T47D (cell line): ENCODE measurements at regions not wholly inside any gene's neighbourhood (a gene's known extent, or its start where the extent isn't known, plus 50 kb on each side); places are given as distances from the start of the nearest gene placed in this dataset.

Experiments used
- DNase-seq, 2 experiments: peaks; one replicate each; pipeline versions ENCODE4 v3.0.0 to v3.0.0-alpha.2; 2011 to 2012; ENCODE audit warnings: low read depth in 1 of 2, low spot score in 1 of 2
- JUND ChIP-seq: IDR thresholded peaks from 2 replicates; pipeline ENCODE4 v1.6.1; 2012; ENCODE audit warnings: low read depth
- in situ Hi-C: cut with HindIII; loops from 2 replicates; pipeline ENCODE4 v1.10.0; 2016; ENCODE audit warnings: low sequenced_read_pairs, low pct_unique_long_range_greater_than_20kb

DNA sequence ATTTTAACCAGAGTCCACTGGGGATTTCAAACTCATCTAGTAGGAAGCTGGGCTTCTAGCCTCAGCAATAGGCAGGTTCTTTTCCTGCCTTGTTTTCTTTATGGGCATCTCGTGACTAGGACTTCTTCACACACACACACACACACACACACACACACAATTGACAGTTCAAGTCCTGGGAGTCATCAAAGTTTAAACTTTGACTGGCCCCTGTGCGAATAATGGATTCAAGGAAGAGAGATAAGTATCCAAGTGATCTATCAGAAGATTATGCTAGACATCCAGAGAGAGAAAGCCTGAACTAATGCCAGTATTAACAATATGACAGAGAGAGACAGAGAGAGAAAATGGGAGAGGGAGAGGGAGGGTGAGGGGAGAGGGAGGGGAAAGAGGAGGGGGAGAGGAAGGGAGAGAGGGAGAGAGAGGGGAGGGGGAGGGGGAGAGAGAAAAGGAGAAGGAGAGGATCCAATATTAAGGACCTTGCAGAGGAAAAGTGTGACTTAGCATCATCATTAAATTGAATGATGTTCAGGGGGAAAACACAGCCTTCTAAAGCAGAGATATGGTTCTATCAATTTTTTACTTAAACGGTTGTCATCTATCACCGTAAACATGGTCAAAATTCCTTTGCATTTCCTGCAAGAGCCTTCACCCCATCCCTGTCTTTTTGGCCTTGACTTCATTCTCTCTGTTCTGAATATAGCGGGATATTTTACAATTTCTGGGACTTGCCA is 327.6 kb upstream of the ZEB2 start:
- no peak for DNase-seq
- in situ Hi-C loops = no loop called here
- no peak for TF ChIP-seq JUND

DNA sequence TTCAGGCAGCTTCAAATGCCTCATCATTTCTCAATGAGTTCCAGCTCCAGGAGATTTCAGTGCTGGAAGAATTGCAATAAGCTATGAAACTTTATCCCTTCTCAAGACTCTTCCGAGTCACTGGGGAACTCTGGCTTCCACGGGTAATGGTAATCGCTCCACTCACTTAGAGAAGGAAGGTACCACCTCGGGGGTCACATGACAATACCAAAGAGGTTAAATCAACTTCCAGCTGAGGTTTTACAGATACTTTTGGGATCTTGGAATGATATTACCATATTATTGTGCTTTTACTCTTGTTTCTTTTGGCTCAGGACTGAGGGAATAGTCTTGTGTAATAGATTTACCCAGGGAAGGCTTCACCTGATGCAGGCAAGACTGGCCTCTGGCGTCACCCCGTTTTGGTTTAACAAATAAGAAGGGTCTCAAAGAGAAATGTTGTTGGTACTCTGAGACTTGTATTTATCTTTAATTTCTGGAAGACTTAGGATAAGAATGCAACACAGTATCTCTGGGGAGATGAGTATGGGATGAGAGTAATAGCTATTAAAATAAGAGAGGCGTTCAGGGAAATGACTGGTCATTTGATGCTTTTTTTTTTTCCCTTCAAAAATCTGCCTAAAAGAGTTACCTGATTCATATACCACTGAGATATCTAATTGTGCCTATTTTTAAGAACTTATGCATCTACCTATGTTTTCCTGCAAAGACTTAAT is 316.9 kb upstream of the ZEB2 start:
- no peak for DNase-seq
- in situ Hi-C loops = no loop called here
- no peak for TF ChIP-seq JUND

DNA sequence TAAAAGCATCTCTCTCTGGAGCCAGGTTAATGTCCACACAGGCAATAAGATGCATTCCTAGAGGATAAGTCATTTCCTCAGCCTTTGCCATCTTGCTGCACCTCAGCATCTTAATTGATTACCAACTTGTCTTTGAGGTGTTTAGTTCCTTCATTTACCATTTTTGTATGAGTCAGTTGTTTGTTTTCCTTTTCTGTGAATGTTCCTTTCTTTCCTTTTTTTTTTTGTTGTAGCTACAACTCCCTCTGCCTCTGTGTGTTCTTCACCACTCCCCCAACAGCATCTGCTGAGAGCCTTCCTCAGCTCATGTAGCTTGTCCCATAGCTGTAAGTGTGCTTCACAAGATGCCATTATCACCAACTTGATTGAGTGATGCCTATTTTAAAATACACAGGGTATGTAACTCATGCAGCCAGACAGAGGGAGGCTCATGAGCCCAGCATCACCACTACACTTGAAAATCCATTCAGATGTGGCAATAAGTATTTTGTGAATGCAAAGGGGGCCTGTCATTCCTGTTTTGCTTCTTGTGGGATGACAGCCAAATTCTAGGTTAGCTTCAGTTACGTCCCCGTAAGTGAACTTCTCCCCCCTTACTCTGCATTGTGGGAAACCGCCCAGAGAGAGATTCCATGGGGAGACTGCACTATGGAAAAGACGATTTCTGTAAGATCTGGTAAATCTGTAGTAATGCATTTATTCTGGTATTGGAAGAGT is 315.9 kb upstream of the ZEB2 start:
- DNase-seq = peak in 1 of 2 experiments; percentile 7
- no peak for TF ChIP-seq JUND
- in situ Hi-C loops = no loop called here

DNA sequence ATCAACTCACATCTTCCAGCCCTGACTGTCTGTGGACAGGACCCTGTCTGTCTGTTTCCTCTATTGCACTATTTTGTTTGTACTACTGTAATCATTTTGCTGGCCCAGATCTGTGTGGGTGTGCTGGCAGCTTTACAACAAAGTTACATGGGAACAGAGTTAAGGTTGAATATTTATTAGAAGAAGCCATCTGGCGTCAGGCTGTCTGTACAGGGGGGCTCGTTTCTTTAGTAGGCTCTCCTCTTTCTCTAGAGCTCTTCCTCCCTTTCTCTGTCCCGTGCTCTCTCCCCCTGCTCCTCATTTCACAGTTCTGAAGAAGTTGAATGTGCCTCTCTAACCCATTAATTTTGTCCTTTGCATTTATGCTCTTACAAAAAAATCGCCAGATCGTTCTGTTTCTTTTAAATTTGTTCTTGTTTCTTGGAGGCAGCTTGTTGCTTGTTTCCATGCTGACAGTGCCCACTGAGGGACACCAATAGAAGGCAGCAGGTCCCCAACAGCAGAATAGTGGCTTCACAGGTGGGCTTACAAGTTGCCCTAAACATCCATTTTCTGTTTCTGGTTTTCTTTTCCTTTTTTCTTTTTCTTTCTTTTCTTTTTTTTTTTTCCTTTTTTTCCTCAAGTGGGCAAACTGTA is 315.2 kb upstream of the ZEB2 start:
- no peak for DNase-seq
- in situ Hi-C loops = no loop called here
- no peak for TF ChIP-seq JUND

DNA sequence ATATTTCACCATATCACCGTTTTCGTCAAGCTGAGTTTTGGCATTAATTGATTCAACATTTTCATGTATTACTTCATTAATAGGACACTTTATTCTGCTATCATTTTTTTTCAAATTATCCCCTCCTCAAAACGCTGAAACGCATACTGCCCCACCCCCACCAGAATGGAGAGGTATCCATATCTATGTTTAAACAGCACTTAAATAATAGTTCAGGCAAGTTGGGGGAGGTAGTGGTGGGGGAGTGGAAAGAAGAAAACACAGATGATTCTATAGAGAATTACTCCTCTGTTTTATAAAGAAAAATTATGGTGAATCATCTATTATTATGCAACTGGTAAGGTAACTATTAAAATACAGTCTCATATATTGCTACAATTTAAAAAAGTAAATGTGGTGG is 314.4 kb upstream of the ZEB2 start:
- TF ChIP-seq JUND = no peak
- in situ Hi-C loops = no loop called here
- no peak for DNase-seq

DNA sequence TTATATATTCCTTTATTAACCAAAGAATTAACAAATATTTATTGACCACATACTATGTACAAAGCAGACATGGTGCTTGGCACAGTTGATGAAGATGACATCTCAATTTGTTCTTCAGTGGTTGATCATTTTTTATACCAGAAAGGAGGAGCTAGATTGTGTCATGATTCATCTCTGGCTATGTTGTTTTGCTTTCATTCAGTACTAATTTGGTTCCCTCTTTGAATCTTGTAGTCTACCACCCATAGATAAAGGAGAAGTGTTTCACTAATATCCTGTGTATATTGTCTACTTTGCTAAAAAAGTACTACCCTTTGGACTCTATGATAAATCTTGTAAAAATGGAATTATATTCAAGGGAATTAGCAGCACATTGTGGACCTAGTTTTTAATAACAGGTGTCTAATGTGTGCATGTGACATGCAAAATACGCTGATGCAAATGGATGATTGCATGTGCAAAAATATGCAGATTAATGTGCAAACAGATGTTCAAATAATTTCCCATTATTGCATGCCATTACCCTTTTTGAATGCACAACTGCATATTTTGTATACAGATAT is 313.2 kb upstream of the ZEB2 start:
- in situ Hi-C loops = no loop called here

DNA sequence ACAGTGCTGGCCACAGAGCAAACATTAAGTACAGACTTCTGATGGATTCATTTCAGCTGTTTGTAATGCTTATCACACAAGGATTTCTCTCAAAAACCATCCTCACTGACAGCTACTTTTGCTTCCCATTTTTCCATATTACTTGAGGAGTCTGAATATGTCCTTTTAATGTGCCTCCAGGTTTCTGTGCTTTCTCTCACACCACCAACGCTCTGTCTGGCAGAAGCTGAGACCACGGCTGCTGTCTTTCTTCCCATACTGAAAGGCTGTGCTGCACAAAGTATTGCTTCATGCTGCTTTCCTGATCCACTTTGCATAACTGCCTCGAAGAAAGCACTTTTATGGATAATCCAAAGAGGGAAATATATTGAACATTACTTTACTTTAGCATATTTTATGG is 312.1 kb upstream of the ZEB2 start:
- no peak for TF ChIP-seq JUND
- in situ Hi-C loops = no loop called here
- DNase-seq = no peak

More for the DNA sequence above, 313.2 kb upstream of the ZEB2 start:
- DNase-seq = no peak
- TF ChIP-seq JUND = no peak

DNA sequence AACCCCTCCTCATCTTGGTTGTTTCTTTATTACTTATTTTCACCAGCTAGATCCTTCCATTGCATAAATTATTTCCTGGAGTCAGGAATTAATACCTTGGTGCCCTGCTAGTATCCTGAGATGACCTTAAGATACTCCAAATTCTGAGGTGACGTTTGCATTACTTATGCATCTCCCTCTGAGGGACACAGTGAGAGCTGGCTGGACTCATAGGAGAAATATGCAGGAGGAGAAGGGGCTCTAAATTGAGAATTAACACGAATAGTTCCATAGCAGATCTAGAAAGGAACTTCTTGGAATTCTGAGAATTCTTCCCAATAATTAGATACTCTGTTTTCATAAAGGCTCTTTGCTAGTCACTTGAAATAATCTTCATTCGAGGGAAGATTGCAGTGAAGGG is 310.6 kb upstream of the ZEB2 start:
- DNase-seq = no peak
- in situ Hi-C loops = no loop called here
- TF ChIP-seq JUND = no peak

DNA sequence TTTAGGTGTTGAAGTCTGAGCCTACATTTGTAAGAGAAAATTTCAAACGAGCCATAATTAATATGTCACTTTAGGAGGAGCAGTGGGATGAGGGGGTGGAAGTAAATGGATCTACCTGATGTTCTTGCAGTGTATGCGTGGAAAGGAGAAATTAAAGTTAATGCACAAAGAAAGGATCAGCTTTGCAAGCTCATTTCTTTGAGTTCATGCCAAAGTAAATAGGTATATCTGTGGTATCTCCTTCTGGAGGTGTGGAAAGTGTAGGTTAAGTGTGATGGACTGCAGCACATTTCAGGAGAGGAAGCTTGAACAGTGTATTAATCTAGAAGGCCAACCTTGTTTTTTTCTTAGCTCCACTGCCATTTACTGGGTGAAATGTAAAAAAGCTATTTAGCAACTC is 307.5 kb upstream of the ZEB2 start:
- no peak for DNase-seq
- TF ChIP-seq JUND = no peak
- in situ Hi-C loops = no loop called here

DNA sequence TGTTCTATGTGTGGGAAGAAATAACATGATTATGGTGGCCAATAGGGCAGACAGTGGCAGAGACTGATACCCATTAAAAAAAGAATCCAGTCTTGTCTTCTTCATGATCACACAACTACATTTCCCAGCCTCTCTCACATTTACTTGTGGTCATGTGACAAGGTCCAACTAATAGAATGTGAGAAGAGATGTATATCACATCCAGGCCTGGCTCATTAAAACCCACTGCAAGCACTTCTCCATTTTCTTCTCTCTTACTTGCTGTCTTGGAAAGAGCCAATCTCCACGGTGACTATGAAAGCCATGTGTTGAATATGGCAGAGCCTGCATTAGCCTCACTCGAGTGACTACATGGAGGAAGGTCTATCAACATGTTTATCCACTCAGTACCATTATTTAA is 306.2 kb upstream of the ZEB2 start:
- no peak for TF ChIP-seq JUND
- in situ Hi-C loops = no loop called here
- no peak for DNase-seq

DNA sequence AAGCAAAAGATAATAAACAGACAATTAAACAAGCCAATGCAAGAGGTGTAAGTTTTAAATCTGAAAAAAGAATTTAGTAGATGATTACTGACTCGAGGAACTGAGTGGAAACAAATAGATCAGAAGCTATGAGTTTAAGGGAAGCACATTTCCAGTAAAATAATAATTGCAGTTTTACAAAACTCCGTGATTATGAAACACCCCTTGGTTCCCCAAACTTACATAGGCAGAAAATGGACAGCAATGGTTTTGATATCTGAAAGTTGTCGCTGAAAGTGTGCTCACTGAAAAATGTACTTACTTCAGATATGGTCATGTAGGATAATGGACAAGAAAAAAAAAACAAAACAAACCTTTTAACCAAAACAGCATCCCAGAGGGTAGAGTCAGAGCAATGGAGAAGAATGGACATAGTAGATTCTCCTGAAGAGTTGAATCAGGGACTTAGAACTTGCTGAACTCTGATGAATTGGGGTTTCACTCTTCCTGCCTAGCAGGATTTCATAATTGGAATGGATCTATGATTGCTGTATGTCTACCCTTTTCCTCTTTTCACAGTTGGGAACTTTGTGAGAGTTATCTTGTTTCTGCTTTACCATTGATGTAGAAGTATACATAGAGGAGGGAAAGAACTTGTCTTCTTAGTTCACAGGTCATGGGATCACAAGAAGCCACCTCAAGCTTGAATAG is 305.6 kb upstream of the ZEB2 start:
- TF ChIP-seq JUND = no peak
- no peak for DNase-seq
- in situ Hi-C loops = no loop called here

DNA sequence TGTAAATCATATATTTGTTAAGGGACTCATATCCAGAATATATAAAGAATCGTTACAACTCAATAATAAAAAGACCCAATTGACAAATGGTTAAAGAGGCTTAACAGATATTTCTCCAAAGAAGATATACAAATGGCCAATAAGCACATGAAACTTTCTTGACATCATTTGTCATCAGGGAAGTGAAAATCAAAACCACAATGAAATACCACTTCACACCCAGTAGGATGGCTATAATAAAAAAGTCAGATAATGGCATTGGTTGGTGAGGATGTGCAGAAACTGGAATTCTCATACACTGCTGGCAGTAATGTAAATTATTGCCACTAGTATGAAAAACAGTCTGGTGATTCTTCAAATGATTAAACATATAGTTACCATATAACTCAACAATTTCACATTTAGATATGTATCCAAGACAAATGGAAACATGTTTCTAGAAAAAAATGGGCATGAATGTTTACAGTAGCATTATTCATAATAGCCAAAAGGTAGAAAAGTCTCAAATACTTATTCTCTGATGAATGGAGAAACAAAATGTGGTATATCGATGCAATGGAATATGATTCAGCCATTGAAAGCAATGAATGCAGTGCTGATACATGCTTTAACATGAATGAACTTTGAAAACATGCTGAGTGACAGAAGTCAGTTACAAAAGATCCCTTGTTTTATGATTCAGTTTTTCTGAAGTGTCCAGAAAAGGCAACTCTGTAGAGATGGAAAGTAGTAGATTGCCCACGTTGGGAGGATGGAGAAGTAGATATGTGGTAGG is 304.6 kb upstream of the ZEB2 start:
- DNase-seq = no peak
- TF ChIP-seq JUND = no peak
- in situ Hi-C loops = no loop called here
